H1 (cell line): ENCODE measurements at regions not wholly inside any gene's neighbourhood (a gene's known extent, or its start where the extent isn't known, plus 50 kb on each side); places are given as distances from the start of the nearest gene placed in this dataset.

Source experiments
- CTCF ChIA-PET: fragments of 300-600 bp; sonication (Branson Sonifier 250); formaldehyde crosslinking; loops from one replicate; lab custom pipeline; 2021; ENCODE audit not compliant: partially characterized antibody; lab: Charles Lee
- POLR2A ChIA-PET: fragments of 300-600 bp; sonication (Branson Sonifier 250); formaldehyde crosslinking; loops from one replicate; lab custom pipeline; 2021; ENCODE audit warnings: inconsistent platforms; ENCODE audit not compliant: partially characterized antibody; lab: Charles Lee
- DNase-seq, 2 experiments: peaks; one replicate each; pipeline versions ENCODE4 v3.0.0 to v3.0.0-alpha.2; 2010 to 2022; ENCODE audit warnings: low spot score in 2 of 2, low read depth in 1 of 2, mixed read lengths in 1 of 2
- FAIRE-seq: peaks from 2 replicates; lab custom pipeline; 2011; peaks lifted over from hg19 to GRCh38; lab: Jason Lieb, UNC
- H2AFZ ChIP-seq: 2 replicates; pipeline ENCODE4 v1.8.1; 2012; ENCODE audit warnings: low read length, inconsistent platforms
- H2AK5ac ChIP-seq: 2 replicates; pipeline ENCODE4 v1.6.1; 2013; ENCODE audit warnings: low read depth, low read length
- H2BK120ac ChIP-seq: replicated peaks from 2 replicates; pipeline ENCODE3; 2013; ENCODE audit warnings: low read depth, low read length, inconsistent platforms
- H2BK12ac ChIP-seq: 2 replicates; pipeline ENCODE4 v1.6.1; 2013; ENCODE audit warnings: low read depth, low read length
- H2BK15ac ChIP-seq: 2 replicates; pipeline ENCODE4 v1.6.1; 2013; ENCODE audit warnings: low read length
- H2BK20ac ChIP-seq: 2 replicates; pipeline ENCODE4 v1.6.1; 2013; ENCODE audit warnings: low read length
- H2BK5ac ChIP-seq: 2 replicates; pipeline ENCODE4 v1.6.1; 2013; ENCODE audit warnings: low read depth, low read length
- H3K14ac ChIP-seq: 2 replicates; pipeline ENCODE4 v1.6.1; 2013; ENCODE audit warnings: inconsistent platforms; ENCODE audit not compliant: insufficient read length
- H3K18ac ChIP-seq: 2 replicates; pipeline ENCODE4 v1.6.1; 2013; ENCODE audit warnings: low read length; ENCODE audit errors: extremely low read depth
- H3K23ac ChIP-seq: 2 replicates; pipeline ENCODE4 v1.6.1; 2013; ENCODE audit warnings: inconsistent platforms; ENCODE audit not compliant: insufficient read length
- H3K23me2 ChIP-seq: 2 replicates; pipeline ENCODE4 v1.6.1; 2013; ENCODE audit warnings: low read depth, low read length
- H3K27ac ChIP-seq: 2 replicates; pipeline ENCODE4 v1.6.1; 2011; ENCODE audit warnings: low read depth, low read length, inconsistent platforms
- H3K27me3 ChIP-seq, 4 experiments: replicated peaks in 1 of 4; 1 replicate in 1 of 4; 2 replicates in 3 of 4; pipeline versions ENCODE4 v1.6.1 to v1.8.1; 2011 to 2013; ENCODE audit warnings: low read length in 3 of 4, mild to moderate bottlenecking in 3 of 4, inconsistent platforms in 2 of 4, mixed read lengths in 2 of 4, moderate library complexity in 1 of 4; ENCODE audit not compliant: control insufficient read depth in 3 of 4, insufficient read depth in 3 of 4; ENCODE audit errors: extremely low read depth in 1 of 4
- H3K36me3 ChIP-seq, 4 experiments: 2 replicates each; pipeline versions ENCODE4 v1.6.1 to v1.8.1; 2011 to 2013; ENCODE audit warnings: mild to moderate bottlenecking in 4 of 4, low read length in 3 of 4, moderate library complexity in 2 of 4, control low read depth in 1 of 4, inconsistent platforms in 1 of 4; ENCODE audit not compliant: insufficient read depth in 4 of 4, control insufficient read depth in 2 of 4
- H3K4ac ChIP-seq: replicated peaks from 2 replicates; pipeline ENCODE3; 2013; ENCODE audit warnings: low read length, low read depth, mixed read lengths, inconsistent platforms; ENCODE audit not compliant: insufficient read length
- H3K4me1 ChIP-seq, 4 experiments: replicated peaks in 1 of 4; 1 replicate in 1 of 4; 2 replicates in 3 of 4; pipeline versions ENCODE4 v1.6.1 to v1.8.1; 2011 to 2013; ENCODE audit warnings: low read length in 3 of 4, inconsistent platforms in 2 of 4, mixed read lengths in 1 of 4; ENCODE audit not compliant: insufficient read depth in 4 of 4, control insufficient read depth in 3 of 4
- H3K4me2 ChIP-seq, 2 experiments: 2 replicates each; pipeline versions ENCODE4 v1.6.1 to v1.8.1; 2011 to 2013; ENCODE audit warnings: low read depth in 2 of 2, low read length in 2 of 2, control low read depth in 1 of 2, inconsistent platforms in 1 of 2, mild to moderate bottlenecking in 1 of 2; ENCODE audit not compliant: insufficient read depth in 1 of 2
- H3K4me3 ChIP-seq, 4 experiments: fragments of 200-600, 300-600 bp in 1 of 4; sonication (generic), shearing (Covaris generic), sonication (Bioruptor Twin) in 1 of 4; 2 replicates each; pipeline versions ENCODE4 v1.5.1 to v1.8.1; 2011 to 2016; ENCODE audit warnings: low read length in 4 of 4, low read depth in 3 of 4, control low read depth in 2 of 4, inconsistent platforms in 2 of 4, mild to moderate bottlenecking in 2 of 4, mixed read lengths in 1 of 4, moderate library complexity in 1 of 4; ENCODE audit not compliant: insufficient read depth in 2 of 4; ENCODE audit errors: extremely low read depth in 1 of 4
- H3K56ac ChIP-seq: replicated peaks from 2 replicates; pipeline ENCODE3; 2013; ENCODE audit warnings: low read depth, mild to moderate bottlenecking, mixed read lengths, low read length, inconsistent platforms; ENCODE audit not compliant: insufficient read length
- H3K79me1 ChIP-seq: 2 replicates; pipeline ENCODE4 v1.6.1; 2013; ENCODE audit warnings: low read depth, low read length, control low read depth
- H3K79me2 ChIP-seq, 2 experiments: 2 replicates each; pipeline versions ENCODE4 v1.6.1 to v1.8.1; 2012 to 2013; ENCODE audit warnings: low read length in 2 of 2, mild to moderate bottlenecking in 2 of 2, inconsistent platforms in 1 of 2; ENCODE audit not compliant: insufficient read depth in 2 of 2, control insufficient read depth in 1 of 2
- H3K9ac ChIP-seq, 4 experiments: replicated peaks in 1 of 4; 1 replicate in 1 of 4; 2 replicates in 3 of 4; pipeline versions ENCODE4 v1.6.1 to v1.8.1; 2011 to 2013; ENCODE audit warnings: low read depth in 3 of 4, low read length in 3 of 4, control low read depth in 2 of 4, mild to moderate bottlenecking in 2 of 4, moderate library complexity in 2 of 4, inconsistent platforms in 1 of 4; ENCODE audit errors: extremely low read depth in 1 of 4
- H3K9me3 ChIP-seq, 2 experiments: 2 replicates each; pipeline versions ENCODE4 v1.6.1 to v1.8.1; 2012 to 2013; ENCODE audit warnings: mild to moderate bottlenecking in 2 of 2, moderate library complexity in 2 of 2, control low read depth in 1 of 2, inconsistent platforms in 1 of 2, low read depth in 1 of 2, low read length in 1 of 2, mixed read lengths in 1 of 2; ENCODE audit not compliant: insufficient read depth in 2 of 2
- H4K20me1 ChIP-seq, 2 experiments: replicated peaks in 1 of 2; 2 replicates each; pipeline versions ENCODE3 to v1.8.1; 2011 to 2013; ENCODE audit warnings: inconsistent platforms in 2 of 2, low read length in 2 of 2, mild to moderate bottlenecking in 1 of 2; ENCODE audit not compliant: insufficient read depth in 2 of 2, control insufficient read depth in 1 of 2
- H4K5ac ChIP-seq: 2 replicates; pipeline ENCODE4 v1.6.1; 2013; ENCODE audit warnings: low read length, low read depth, mixed read lengths, inconsistent platforms; ENCODE audit not compliant: insufficient read length
- H4K8ac ChIP-seq: 2 replicates; pipeline ENCODE4 v1.8.0; 2013; ENCODE audit warnings: mild to moderate bottlenecking, moderate library complexity, low read length, inconsistent platforms; ENCODE audit not compliant: insufficient read depth; ENCODE audit errors: extremely low read depth
- H4K91ac ChIP-seq: replicated peaks from 2 replicates; pipeline ENCODE3; 2013; ENCODE audit warnings: low read length, mixed read lengths, inconsistent platforms; ENCODE audit not compliant: insufficient read length
- ASH2L ChIP-seq: fragments of 200-600, 300-600 bp; sonication (generic); IDR thresholded peaks from one replicate; pipeline ENCODE4 v1.7.1; 2017; ENCODE audit warnings: low read length
- CBX5 ChIP-seq: fragments of 300-800, 300-1000 bp; sonication (generic); IDR thresholded peaks from 2 replicates; pipeline ENCODE4 v1.7.1; 2016; ENCODE audit warnings: antibody characterized with exemption, low read length, low read depth
- CEBPB ChIP-seq: IDR thresholded peaks from 2 replicates; pipeline ENCODE4 v1.6.1; 2012; ENCODE audit warnings: low read depth, low read length
- E2F6 ChIP-seq: IDR thresholded peaks from 2 replicates; pipeline ENCODE4 v1.6.1; 2012; ENCODE audit warnings: inconsistent platforms
- FOSL1 ChIP-seq: IDR thresholded peaks from 2 replicates; pipeline ENCODE4 v1.6.1; 2011; ENCODE audit warnings: mild to moderate bottlenecking, low read depth, low read length, moderate library complexity; ENCODE audit not compliant: insufficient read depth
- KDM1A ChIP-seq: fragments of 200-600, 300-600 bp; sonication (generic); IDR thresholded peaks from 2 replicates; pipeline ENCODE4 v1.7.1; 2016; ENCODE audit warnings: mild to moderate bottlenecking, low read length, borderline replicate concordance
- KDM5A ChIP-seq: fragments of 200-600 bp; IDR thresholded peaks from 2 replicates; pipeline ENCODE4 v1.7.1; 2012; ENCODE audit warnings: mild to moderate bottlenecking, low read length, inconsistent platforms, mixed read lengths
- RXRA ChIP-seq: IDR thresholded peaks from 2 replicates; pipeline ENCODE4 v1.6.1; 2011; ENCODE audit warnings: low read depth, mild to moderate bottlenecking, low read length, moderate library complexity; ENCODE audit not compliant: insufficient read depth
- SIRT6 ChIP-seq: IDR thresholded peaks from one replicate; pipeline ENCODE4 v1.7.1; 2012; ENCODE audit warnings: low read length, inconsistent platforms
- TBP ChIP-seq: IDR thresholded peaks from 2 replicates; pipeline ENCODE4 v1.6.1; 2011; ENCODE audit warnings: low read depth, low read length, improper control_type of control experiment
- TEAD4 ChIP-seq: IDR thresholded peaks from 2 replicates; pipeline ENCODE4 v1.6.1; 2012; ENCODE audit warnings: low read depth, low read length, inconsistent platforms, mixed read lengths
- WGBS, 2 experiments: shearing (Covaris generic) in 1 of 2; methylation state at CpG; one replicate each; pipeline versions ENCODE4 v1.1.6 to v1.1.7; 2013 to 2015; ENCODE audit warnings: low lambda C conversion rate in 2 of 2, mixed read lengths in 2 of 2, inconsistent platforms in 1 of 2, low coverage in 1 of 2, missing lambda C conversion rate in 1 of 2; ENCODE audit not compliant: insufficient replicate concordance in 2 of 2, insufficient coverage in 1 of 2, insufficient read length in 1 of 2; ENCODE audit errors: extremely low coverage in 1 of 2, missing lambda C conversion rate in 1 of 2; 5-methylcytosine and 5-hydroxymethylcytosine counted together
- TF ChIP-seq, protein P1 (sequence below): IDR thresholded peaks from 2 replicates; pipeline ENCODE4 v1.6.1; 2011; ENCODE audit warnings: low read depth, mild to moderate bottlenecking, low read length; ENCODE audit not compliant: insufficient read depth
- TF ChIP-seq, protein P2 (sequence below): IDR thresholded peaks from 2 replicates; pipeline ENCODE4 v1.6.1; 2012; ENCODE audit warnings: inconsistent platforms

DNA sequence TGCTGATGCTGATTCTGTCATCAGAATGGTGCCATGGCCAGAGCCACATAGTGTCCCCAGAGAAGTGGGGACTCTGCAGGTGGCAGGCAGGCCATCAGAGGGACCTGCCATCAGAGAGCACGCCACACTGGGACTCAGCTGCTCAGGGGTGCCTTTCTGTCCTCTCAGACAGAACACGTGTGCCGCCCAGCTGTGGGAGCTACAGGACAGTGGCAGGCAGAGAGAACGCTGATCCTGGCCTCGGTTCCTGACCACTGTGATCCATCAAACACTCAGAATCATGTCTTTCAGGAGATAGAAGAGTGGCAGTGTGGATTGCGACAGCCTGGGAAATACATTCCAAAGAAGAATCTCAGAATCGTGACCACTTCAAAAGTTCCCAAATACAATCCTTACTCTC lies 497.2 kb upstream of the SALL3 start:
- Histone ChIP-seq H4K8ac (no peak overlapping the region), H3K9me3 (no peaks in the 10 kb centered on the region; a peak in 1 of 4 replicates), H4K20me1 (no peaks in the 10 kb centered on the region), H4K91ac (no peak overlapping the region), H3K27me3 (no peaks in the 10 kb centered on the region), H3K9ac (no peak overlapping the region), H2BK120ac (no peak overlapping the region), H2AFZ (no peak overlapping the region), H2BK20ac (no peak overlapping the region), H3K14ac (no peak overlapping the region), H2BK15ac (no peak overlapping the region), H3K4me1 (no peaks in the 10 kb centered on the region), H3K4me3 (no peak overlapping the region), H2BK5ac (no peak overlapping the region), H3K23me2 (no peaks in the 10 kb centered on the region), H3K36me3 (no peaks in the 10 kb centered on the region), H4K5ac (no peak overlapping the region), H3K18ac (no peak overlapping the region), H2AK5ac (no peak overlapping the region), H3K79me1 (no peaks in the 10 kb centered on the region), H3K79me2 (no peaks in the 10 kb centered on the region), H3K27ac (no peak overlapping the region), H2BK12ac (no peak overlapping the region), H3K56ac (no peak overlapping the region), H3K23ac (no peak overlapping the region), H3K4ac (no peak overlapping the region), H3K4me2 (no peak overlapping the region)
- no peak for TF ChIP-seq TEAD4
- no peak for TF ChIP-seq KDM1A
- no peak for TF ChIP-seq CEBPB
- TF ChIP-seq CBX5 = no peak
- TF ChIP-seq, protein P1, sequence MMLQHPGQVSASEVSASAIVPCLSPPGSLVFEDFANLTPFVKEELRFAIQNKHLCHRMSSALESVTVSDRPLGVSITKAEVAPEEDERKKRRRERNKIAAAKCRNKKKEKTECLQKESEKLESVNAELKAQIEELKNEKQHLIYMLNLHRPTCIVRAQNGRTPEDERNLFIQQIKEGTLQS = no peak
- no peak for TF ChIP-seq KDM5A
- no peak for TF ChIP-seq E2F6
- no peak for TF ChIP-seq TBP
- TF ChIP-seq ASH2L = no peak
- TF ChIP-seq FOSL1 = no peak
- no peak for TF ChIP-seq RXRA
- TF ChIP-seq, protein P2, sequence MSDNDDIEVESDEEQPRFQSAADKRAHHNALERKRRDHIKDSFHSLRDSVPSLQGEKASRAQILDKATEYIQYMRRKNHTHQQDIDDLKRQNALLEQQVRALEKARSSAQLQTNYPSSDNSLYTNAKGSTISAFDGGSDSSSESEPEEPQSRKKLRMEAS = no peak
- TF ChIP-seq SIRT6 = no peak
- WGBS, 2 experiments = 95% methylated on average over 7 of the region's 7 CpGs; no CpG with 5 or more reads in 1 of the 2 experiments
- DNase-seq = no peak
- ChIA-PET CTCF (interaction anchor here (1.0 kb wide), 1 partner anchor 244 kb away, joined by 3 read pairs; no protein-coding TSS in a partner anchor), POLR2A (no interaction called here)
- FAIRE-seq = no peak
